ENCODE measurements at regions not wholly inside any gene's neighbourhood (a gene's known extent, or its start where the extent isn't known, plus 50 kb on each side); places are given as distances from the start of the nearest gene placed in this dataset.

DNA sequence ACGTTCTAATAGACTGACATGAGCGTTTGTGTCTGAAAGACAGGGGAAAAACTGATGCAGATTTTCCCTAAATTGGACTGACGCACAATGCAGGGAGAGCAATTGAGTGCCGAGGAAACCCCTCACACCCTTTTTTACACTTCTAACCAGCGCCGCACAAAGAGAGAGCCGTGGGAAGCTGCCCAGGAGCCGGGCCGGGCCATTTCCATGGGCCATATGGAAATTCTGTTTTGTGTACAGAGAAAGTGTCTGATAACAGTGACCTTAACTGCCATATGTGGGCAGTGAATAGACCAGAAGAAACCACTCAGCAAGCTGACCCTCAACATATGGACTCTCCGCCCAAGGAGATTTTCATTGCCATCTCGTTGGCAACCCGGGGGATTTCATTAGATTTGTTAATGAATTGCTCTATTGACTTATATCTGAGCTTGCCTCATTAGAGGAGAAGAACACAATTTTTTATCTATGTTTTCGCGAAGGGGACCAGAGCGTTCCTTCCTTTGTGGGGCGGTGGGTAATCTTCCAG lies 225.9 kb upstream of the IRX3 start:
- no peaks in the 10 kb centered on the region for H3K27me3 ChIP-seq
- no peaks in the 10 kb centered on the region for H3K36me3 ChIP-seq
- TF ChIP-seq, protein P1, sequence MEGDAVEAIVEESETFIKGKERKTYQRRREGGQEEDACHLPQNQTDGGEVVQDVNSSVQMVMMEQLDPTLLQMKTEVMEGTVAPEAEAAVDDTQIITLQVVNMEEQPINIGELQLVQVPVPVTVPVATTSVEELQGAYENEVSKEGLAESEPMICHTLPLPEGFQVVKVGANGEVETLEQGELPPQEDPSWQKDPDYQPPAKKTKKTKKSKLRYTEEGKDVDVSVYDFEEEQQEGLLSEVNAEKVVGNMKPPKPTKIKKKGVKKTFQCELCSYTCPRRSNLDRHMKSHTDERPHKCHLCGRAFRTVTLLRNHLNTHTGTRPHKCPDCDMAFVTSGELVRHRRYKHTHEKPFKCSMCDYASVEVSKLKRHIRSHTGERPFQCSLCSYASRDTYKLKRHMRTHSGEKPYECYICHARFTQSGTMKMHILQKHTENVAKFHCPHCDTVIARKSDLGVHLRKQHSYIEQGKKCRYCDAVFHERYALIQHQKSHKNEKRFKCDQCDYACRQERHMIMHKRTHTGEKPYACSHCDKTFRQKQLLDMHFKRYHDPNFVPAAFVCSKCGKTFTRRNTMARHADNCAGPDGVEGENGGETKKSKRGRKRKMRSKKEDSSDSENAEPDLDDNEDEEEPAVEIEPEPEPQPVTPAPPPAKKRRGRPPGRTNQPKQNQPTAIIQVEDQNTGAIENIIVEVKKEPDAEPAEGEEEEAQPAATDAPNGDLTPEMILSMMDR (IDR thresholded peaks at IDR 0.05) = no peak
- no peak for ATAC-seq
- FAIRE-seq = no peak
- DNase-seq = no peak
- H3K27ac ChIP-seq = no peak overlapping the region
- H3K9me3 ChIP-seq = no peaks in the 10 kb centered on the region
- intact Hi-C loops (cut with DNase I) = no loop called here
- H3K4me3 ChIP-seq = no peak overlapping the region
- H3K4me1 ChIP-seq = no peaks in the 10 kb centered on the region
- 70 to 76% methylated on average over 16 of the region's 16 CpGs for WGBS, 2 donors

DNA sequence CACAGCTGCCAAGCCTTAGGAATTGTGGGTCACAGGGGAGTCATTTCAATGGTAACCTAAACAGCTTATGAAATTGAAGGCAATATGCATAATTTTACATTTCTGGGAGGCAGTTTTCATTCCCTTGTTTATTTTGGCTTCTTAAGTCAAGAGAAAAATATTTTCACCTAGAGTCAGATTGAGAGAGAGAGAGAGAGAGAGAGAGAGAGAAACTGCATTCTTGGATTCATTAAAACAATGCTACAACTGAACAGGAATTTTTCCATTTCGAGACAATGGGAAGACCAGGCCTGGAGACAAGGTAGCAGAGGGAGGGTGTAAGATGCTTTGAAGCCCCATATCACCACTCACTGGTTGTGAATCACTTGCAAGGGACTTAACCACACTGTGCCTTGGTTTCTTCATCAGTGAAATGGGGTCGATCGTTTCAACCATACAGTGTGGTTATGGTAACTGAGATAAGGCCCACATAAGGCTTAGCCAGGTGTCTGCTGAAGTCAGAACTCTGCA lies 224.7 kb upstream of the IRX3 start:
- TF ChIP-seq, protein P1 (IDR thresholded peaks at IDR 0.05) = no peak
- 76 to 85% methylated on average over 3 of the region's 3 CpGs for WGBS, 2 donors
- no peak for FAIRE-seq
- Histone ChIP-seq H3K9me3 (no peaks in the 10 kb centered on the region), H3K27me3 (no peaks in the 10 kb centered on the region), H3K4me1 (peaks cover 0 to 3% (median 0%) of the 10 kb centered on the region in 3 donors), H3K36me3 (no peaks in the 10 kb centered on the region), H3K4me3 (no peak overlapping the region), H3K27ac (no peak overlapping the region)
- DNase-seq = no peak
- intact Hi-C loops (cut with DNase I) = no loop called here
- ATAC-seq = no peak

DNA sequence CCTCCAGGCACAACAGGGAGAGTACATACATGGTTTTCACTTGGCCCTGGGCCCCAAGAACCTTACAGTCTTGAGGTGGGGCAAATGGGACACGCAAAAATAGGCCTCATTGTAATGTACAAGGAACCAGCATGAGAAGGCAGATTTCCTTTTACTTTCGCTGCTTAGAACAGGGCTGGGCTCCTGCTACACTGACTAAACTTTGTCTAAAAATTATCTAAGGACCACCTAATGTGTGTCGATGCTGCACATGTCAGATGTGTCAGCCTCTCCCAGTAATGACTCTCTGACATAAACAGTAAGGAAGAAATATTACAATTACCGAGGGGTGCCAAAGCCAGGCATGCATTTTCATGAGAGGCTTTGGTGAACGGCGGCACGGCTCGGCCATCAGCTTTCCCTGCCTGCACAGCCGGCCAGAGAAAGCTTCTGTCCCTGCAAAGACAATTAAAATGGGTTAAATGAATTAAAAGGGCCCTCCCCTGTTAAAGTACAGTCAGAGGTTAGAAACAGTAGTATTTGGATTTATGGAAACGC lies 224.2 kb upstream of the IRX3 start:
- Histone ChIP-seq H3K36me3 (no peaks in the 10 kb centered on the region), H3K27ac (no peak overlapping the region), H3K27me3 (no peaks in the 10 kb centered on the region), H3K4me3 (no peak overlapping the region), H3K4me1 (peaks cover 0 to 3% (median 0%) of the 10 kb centered on the region in 3 donors), H3K9me3 (no peaks in the 10 kb centered on the region)
- ATAC-seq (no peak), DNase-seq (no peak), FAIRE-seq (no peak)
- WGBS, 2 donors = 78 to 82% methylated on average over 10 of the region's 10 CpGs
- intact Hi-C loops (cut with DNase I) = no loop called here
- TF ChIP-seq, protein P1 (IDR thresholded peaks at IDR 0.05) = no peak

DNA sequence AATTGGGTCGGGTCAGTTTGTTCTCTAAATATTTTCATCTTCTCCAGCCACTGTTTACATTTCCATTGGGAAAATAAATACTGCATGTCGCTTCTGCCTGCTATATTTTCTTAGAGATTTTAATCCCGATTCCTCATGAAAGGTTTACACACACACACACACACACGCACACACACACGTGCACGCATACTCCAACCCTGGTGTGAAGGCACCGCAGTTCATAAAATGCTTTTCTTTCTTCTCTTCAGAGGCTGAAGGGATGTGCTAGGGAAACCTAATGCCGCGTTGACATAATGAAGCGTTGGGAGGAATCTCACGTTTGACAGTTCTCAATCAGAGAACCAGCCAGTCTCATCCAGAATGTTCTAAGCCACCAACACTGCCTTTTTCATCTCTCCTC lies 222.9 kb upstream of the IRX3 start:
- Histone ChIP-seq H3K9me3 (no peaks in the 10 kb centered on the region), H3K27ac (no peak overlapping the region), H3K36me3 (no peaks in the 10 kb centered on the region), H3K27me3 (no peaks in the 10 kb centered on the region), H3K4me1 (peaks cover 0 to 3% (median 0%) of the 10 kb centered on the region in 3 donors), H3K4me3 (no peak overlapping the region)
- DNase-seq (no peak), FAIRE-seq (no peak), ATAC-seq (no peak)
- WGBS, 2 donors = 54 to 56% methylated on average over 11 of the region's 11 CpGs
- TF ChIP-seq, protein P1 (IDR thresholded peaks at IDR 0.05) = no peak
- intact Hi-C loops (cut with DNase I) = no loop called here

DNA sequence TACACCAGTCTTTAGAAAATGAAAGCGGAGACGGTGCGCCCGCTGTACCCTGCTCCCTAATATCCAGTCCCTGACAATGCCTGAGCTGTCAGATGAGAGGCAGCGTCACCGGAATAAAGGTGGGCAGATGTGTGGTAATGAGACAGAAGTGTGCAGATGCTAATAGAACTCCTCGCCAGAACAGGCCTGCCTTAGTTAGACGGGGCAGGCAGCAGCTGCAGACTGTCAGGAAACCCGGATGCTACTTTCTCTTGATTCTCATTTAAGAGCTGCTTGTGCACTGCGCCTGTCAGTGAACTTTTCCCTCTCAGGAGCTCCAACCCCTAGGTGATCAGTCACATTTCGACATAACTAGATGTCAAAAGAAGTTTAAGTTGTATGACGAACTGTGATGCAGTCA lies 221.8 kb upstream of the IRX3 start:
- DNase-seq = no peak
- no peak overlapping the region for H3K4me3 ChIP-seq

More for the DNA sequence above, 221.8 kb upstream of the IRX3 start:
- Histone ChIP-seq H3K27ac (no peak overlapping the region), H3K4me1 (peaks cover 0 to 3% (median 0%) of the 10 kb centered on the region in 3 donors), H3K9me3 (no peaks in the 10 kb centered on the region), H3K27me3 (no peaks in the 10 kb centered on the region), H3K36me3 (no peaks in the 10 kb centered on the region)
- FAIRE-seq (no peak), ATAC-seq (no peak)
- TF ChIP-seq, protein P1 (IDR thresholded peaks at IDR 0.05) = no peak
- WGBS, 2 donors = 83 to 90% methylated on average over 12 of the region's 12 CpGs
- intact Hi-C loops (cut with DNase I) = no loop called here
